ENCODE measurements at regions not wholly inside any gene's neighbourhood (a gene's known extent, or its start where the extent isn't known, plus 50 kb on each side); places are given as distances from the start of the nearest gene placed in this dataset.

DNA sequence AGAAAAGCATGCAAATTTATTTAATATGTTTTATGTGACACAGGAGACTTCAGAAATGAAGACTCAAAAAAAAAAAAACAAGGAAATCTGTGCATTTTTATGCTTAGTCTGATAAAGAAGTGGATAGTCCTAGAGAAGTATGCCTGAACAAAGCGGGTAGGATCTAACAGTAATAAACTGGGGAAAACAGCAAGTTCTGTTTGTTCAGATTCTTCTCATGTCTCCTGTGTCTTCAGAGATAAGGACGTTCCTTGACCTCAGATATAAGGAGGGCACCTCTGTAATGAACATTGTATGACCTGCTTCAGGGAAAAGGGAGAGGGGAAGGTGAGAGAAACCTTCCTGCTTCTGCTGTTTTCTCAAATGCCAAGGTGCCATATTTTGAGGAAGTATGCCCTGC is 67.7 kb upstream of the TNFSF18 start:
- TF ChIP-seq EZH2 (IDR thresholded peaks at IDR 0.05; ENCODE audit: borderline replicate concordance, low read length): no peak
- TF ChIP-seq, protein P1, sequence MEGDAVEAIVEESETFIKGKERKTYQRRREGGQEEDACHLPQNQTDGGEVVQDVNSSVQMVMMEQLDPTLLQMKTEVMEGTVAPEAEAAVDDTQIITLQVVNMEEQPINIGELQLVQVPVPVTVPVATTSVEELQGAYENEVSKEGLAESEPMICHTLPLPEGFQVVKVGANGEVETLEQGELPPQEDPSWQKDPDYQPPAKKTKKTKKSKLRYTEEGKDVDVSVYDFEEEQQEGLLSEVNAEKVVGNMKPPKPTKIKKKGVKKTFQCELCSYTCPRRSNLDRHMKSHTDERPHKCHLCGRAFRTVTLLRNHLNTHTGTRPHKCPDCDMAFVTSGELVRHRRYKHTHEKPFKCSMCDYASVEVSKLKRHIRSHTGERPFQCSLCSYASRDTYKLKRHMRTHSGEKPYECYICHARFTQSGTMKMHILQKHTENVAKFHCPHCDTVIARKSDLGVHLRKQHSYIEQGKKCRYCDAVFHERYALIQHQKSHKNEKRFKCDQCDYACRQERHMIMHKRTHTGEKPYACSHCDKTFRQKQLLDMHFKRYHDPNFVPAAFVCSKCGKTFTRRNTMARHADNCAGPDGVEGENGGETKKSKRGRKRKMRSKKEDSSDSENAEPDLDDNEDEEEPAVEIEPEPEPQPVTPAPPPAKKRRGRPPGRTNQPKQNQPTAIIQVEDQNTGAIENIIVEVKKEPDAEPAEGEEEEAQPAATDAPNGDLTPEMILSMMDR (IDR thresholded peaks at IDR 0.05; ENCODE audit: low read length): no peak

All from OCI-LY1 (cell line).